ENCODE measurements at regions not wholly inside any gene's neighbourhood (a gene's known extent, or its start where the extent isn't known, plus 50 kb on each side); places are given as distances from the start of the nearest gene placed in this dataset.

- no peak for DNase-seq
- H3K27me3 ChIP-seq = no peaks in the 10 kb centered on the region
- no peaks in the 10 kb centered on the region for H3K36me3 ChIP-seq
- H3K9me3 ChIP-seq = no peaks in the 10 kb centered on the region
- TF ChIP-seq CTCF (IDR thresholded peaks at IDR 0.05) (no peak), POLR2A (IDR thresholded peaks at IDR 0.05) (no peak)
- no peak for ATAC-seq
- no peak overlapping the region for H3K27ac ChIP-seq
- H3K4me3 ChIP-seq = no peak overlapping the region
- intact Hi-C loops (cut with DNase I) = no loop called here
- no peaks in the 10 kb centered on the region for H3K4me1 ChIP-seq
- 55% methylated on average over 4 of the region's 4 CpGs for WGBS (ENCODE audit: insufficient coverage, low coverage, low lambda C conversion rate, missing lambda C conversion rate)
Observed at GRCh38 chr4:123966990-123967769, 570.6 kb downstream of the SPRY1 start.

- no peak for TF ChIP-seq POLR2A (IDR thresholded peaks at IDR 0.05)
- TF ChIP-seq CTCF (IDR thresholded peaks at IDR 0.05) = no peak
- Histone ChIP-seq H3K9me3 (no peaks in the 10 kb centered on the region), H3K27ac (no peak overlapping the region), H3K27me3 (no peaks in the 10 kb centered on the region), H3K36me3 (no peaks in the 10 kb centered on the region), H3K4me3 (no peak overlapping the region), H3K4me1 (no peaks in the 10 kb centered on the region)
- 88% methylated on average over 1 of the region's 1 CpG for WGBS (ENCODE audit: insufficient coverage, low coverage, low lambda C conversion rate, missing lambda C conversion rate)
- ATAC-seq (no peak), DNase-seq (no peak)
- intact Hi-C loops (cut with DNase I) = no loop called here
Observed at GRCh38 chr4:123972031-123972430, 575.4 kb downstream of the SPRY1 start.

GRCh38 chr4:123974386-123975149, 578.0 kb downstream of the SPRY1 start:
- TF ChIP-seq CTCF (IDR thresholded peaks at IDR 0.05) = no peak
- TF ChIP-seq POLR2A (IDR thresholded peaks at IDR 0.05) = no peak

GRCh38 chr4:123976285-123976684, 579.7 kb downstream of the SPRY1 start:
- 46% methylated on average over 7 of the region's 7 CpGs for WGBS (ENCODE audit: insufficient coverage, low coverage, low lambda C conversion rate, missing lambda C conversion rate)
- no peaks in the 10 kb centered on the region for H3K36me3 ChIP-seq
- DNase-seq = no peak
- H3K9me3 ChIP-seq = no peaks in the 10 kb centered on the region
- no peak for TF ChIP-seq CTCF (IDR thresholded peaks at IDR 0.05)
- no peak for TF ChIP-seq POLR2A (IDR thresholded peaks at IDR 0.05)
- H3K4me3 ChIP-seq = no peak overlapping the region
- ATAC-seq = no peak
- H3K4me1 ChIP-seq = no peaks in the 10 kb centered on the region
- intact Hi-C loops (cut with DNase I) = no loop called here
- no peaks in the 10 kb centered on the region for H3K27me3 ChIP-seq
- H3K27ac ChIP-seq = no peak overlapping the region

More at GRCh38 chr4:123974386-123975149, 578.0 kb downstream of the SPRY1 start:
- Histone ChIP-seq H3K27me3 (no peaks in the 10 kb centered on the region), H3K4me3 (no peak overlapping the region), H3K27ac (no peak overlapping the region), H3K4me1 (no peaks in the 10 kb centered on the region), H3K36me3 (no peaks in the 10 kb centered on the region), H3K9me3 (no peaks in the 10 kb centered on the region)
- DNase-seq (no peak), ATAC-seq (no peak)
- intact Hi-C loops (cut with DNase I) = no loop called here
- 50% methylated on average over 2 of the region's 2 CpGs for WGBS (ENCODE audit: insufficient coverage, low coverage, low lambda C conversion rate, missing lambda C conversion rate)
